NCI-H82 treated with DMSO at 0.1 percent for 48 hours (cell line): ENCODE measurements at regions not wholly inside any gene's neighbourhood (a gene's known extent, or its start where the extent isn't known, plus 50 kb on each side); places are given as distances from the start of the nearest gene placed in this dataset.
"Not testable (repeated sequence)": the region's sequence is repeated elsewhere in the genome, so short reads cannot be mapped to it uniquely, and the experiment has no call there.

ENCODE experiments used
- DNase-seq: peaks from one replicate; lab custom pipeline; 2025; ENCODE audit not compliant: unreplicated experiment; lab: John Stamatoyannopoulos, UW

DNA sequence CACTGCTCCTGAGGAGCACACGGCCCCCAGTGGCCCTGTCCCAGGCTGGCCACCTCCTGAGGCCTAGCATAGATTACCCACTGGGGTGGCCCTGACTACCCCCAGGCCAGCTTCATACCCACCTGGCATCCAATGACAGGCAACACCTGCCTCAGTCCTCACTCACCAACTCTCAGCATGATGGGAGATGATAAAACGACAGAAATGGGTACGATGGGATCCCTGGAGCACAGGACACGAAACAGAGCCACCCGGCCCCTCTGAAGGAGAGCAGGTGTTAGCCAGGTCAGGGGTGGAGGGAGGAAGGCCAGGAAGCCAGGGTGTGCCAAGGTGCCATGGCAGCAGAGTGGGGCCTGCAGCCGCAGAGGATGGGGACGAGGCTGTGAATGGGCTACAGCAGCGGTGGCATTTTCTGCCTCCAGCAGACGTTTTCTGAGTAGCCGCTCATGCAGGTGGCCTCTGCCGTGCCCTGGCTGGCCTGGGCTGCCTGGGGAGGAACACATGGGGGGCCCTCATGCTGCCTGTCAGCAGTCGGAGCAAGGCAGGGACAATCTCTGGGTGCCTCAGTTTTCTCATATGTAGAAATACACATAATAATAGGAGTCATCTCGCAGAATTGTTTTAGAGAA lies 50.2 kb upstream of the FGF3 start:
- DNase-seq, result no peak

DNA sequence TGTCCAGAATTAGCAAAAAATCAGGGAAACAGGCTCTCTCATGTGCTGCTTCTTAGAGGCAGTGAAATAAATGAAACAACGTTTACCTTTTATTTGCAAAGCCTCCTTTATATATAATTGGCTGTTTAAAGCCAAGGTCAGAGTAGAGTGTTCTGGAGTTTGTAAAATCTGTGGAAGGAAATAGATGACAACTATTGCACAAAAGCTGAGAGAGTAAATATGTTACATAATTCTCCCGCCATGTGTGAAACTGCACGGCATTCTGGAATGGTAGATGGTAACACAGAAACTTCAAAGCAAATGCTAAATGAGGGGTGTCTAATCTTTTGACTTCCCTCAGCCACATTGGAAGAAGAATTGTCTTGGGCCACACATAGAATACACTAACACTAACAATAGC lies 51.5 kb upstream of the FGF3 start:
- DNase-seq, result no peak

DNA sequence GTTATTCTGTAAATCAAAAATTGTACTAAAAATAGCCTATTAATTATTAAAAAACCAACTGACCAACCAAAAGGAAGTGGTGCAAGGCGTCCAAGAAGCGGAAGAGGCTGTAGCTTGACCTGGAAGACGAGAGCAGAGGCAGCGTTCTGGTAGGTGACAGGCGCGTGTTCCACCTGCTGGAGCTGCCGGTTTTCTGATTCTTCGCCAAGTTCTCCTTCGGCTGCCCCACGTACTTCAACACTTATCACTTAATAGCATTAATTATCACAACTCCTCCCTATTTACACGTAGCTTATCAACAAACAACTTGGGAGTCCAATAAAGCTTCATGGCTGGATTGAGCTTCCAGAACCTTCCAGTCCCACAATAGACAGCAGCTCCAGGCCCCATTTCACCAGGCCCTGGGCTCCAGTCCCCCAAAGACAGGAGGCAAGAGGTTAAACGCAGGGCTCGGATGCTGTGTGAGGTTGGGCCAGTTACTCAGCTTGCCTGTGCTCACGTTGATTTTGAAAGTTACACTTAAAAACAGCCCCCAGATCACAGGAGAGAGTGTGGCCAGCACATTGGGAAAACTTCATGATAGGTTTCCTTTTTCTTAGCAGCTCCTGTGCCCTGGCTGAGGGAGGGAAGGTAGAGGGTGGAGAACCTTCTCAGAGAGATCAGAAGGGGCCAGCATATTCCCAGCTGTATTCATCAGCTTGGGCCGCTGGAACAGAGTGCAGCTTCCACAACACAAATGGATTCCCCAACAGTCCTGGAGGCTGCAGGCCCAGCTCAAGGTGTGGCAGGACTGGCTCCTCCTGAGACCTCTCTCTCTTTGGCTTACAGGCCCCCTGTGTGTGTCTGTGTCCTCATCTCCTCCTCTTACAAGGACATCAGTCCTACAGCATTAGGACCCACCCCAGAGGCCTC lies 54.2 kb upstream of the FGF3 start:
- DNase-seq, result no peak

DNA sequence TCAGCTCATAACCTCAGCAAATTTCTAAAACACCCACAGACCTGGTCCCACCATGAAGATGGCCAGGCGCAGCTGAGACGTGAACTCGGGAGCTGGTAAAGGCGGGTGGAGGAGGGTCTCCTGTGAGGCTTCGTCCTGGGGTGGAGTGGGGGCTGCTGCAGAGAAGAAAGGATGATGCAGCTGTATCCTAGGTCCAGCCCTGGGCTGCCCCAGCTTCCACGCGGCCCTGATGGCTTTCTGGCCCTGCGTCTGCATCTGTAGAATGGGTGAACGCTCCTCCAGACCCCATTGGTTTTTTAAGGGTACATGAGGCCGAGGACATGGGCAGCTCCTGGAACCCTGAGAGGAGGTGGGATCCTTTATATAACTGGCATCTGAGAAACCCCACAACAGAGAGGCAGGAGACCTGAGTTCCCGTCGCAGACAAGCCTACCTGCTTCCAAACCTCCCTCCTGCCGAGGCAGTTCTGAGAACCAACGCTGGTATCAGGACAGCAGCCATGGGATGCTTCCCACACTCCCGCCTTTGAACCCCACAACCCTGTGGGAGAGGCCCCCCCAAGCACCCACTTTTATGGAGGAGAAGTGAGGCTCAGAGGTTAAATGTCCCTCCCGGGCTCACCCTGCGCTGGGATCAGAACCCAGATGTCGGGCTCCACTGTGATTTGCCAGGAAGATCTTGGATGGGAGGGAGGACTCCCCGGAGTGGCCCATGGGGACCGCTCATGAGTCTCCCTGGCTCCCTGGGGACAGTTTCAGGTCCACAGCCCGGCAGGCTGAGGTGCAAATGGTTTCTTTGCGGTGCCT lies 55.2 kb upstream of the FGF3 start:
- no peak for DNase-seq

DNA sequence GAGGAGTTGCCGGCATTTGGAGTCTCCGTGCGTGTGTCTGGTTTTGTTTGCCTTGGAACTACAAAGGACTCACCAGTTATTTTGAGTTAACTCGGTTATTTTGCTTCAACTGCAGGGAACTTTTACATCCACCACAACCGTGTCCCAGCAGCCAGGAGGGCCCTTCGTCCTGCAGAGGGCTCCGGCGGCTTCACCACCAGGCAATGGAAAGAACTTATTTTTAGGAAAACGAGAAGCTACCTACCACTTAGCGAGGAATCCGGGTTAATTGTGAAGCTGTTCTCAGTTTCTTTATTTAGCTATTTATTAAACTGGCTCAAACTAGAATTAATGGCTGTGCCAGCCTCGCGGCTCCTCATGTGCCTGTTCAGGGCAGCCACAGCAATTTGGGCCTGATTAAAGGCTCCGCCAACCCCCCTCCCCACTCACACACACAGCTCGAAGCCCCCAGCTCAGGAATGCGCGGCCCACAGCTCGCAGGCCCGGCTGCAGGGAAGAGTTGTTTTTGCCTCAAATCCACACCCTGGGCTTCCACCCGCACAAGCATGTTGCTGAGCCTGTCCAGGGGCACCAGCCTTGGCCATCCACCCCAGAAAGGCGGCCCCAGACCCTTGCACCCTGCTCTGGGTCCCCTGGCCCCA lies 55.9 kb upstream of the FGF3 start:
- no peak for DNase-seq

DNA sequence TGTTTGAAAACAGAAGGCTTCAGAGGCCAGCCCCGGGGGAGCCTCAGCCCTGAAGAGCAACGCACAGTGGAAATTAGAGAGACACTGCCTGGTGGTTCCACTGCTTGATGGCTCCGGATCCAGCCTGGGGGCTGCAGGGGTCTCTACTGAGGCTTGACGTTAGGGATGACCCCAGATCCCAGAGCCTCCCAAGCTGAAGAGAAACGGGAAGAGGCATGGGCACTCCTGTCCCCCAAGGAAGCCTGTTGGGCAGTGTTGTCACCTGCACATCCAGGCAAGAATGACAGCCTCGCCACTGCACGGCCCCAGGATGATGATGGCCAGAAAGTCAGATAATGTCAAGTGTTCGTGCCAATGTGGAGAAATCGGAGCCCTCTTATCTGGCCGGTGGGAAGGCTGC lies 56.8 kb upstream of the FGF3 start:
- no peak for DNase-seq

DNA sequence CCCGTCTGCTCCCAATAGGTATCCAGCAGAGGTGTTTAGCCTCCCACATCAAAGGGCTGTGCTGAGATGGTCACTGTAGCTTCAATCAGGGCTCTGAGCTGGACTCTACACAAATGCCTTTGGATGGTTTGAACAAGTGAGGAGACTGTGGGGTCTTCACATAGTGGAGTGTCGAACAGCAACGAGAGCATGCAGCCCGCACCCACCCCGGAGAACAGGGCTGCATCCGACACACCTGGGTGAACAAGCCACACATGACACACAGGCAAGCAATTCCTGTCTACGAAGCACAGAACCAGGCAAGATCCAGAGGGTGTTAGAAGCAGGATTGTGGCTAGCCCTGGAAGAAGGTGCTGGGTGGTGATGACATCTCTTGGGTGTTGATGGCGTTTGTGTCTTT lies 58.0 kb upstream of the FGF3 start:
- no peak for DNase-seq

DNA sequence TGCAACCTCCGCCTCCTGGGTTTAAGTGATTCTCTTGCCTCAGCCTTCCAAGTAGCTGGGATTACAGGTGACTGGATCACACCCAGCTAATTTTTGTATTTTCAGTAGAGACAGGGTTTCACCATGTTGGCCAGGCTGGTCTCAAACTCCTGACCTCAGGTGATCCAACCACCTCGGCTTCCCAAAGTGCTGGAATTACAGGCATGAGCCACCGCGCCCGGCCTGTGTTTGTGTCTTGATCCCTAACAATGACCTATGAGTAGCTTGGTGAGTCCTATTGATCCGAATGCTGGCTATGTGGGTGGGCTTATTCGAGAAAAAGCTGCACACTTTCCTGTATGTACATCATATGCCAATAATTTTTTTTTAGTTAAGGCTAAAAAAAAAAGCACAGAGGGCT lies 58.5 kb upstream of the FGF3 start:
- DNase-seq, result not testable (repeated sequence)

DNA sequence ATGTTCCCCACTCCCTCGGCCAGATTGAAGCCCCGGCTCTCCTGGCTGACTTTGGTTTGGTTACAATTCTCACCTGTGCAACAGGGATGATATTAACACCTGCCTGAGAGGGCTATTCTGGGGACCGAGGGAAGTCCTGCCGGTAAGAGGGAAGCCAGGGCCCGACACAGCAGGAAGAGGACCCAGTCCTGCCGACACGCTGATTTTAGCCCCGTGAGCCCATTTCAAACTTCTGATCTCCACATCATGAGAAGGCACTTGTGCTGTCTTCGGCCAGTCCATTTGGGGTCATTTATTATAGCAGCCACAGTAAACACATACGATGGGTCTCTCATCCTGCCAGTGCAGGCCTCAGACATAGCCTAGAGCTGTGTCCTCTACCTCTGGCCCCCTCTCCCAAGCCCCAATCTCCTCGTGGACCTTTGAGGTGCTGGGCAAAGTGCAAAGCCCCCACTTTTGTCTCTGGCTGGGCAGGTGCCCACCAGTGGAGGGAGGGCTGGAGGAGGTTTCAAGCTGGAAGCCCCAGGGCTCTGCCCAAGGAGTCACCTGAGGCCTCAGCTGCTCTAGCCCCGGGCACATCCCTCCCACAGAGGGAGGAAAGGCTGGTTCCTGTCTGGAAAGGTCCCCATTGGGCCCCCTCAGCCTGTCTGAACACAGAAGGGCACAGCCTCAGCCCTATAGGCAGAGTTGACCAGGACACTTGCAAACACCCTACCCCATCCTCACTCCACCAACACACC lies 59.1 kb upstream of the FGF3 start:
- DNase-seq, result no peak

DNA sequence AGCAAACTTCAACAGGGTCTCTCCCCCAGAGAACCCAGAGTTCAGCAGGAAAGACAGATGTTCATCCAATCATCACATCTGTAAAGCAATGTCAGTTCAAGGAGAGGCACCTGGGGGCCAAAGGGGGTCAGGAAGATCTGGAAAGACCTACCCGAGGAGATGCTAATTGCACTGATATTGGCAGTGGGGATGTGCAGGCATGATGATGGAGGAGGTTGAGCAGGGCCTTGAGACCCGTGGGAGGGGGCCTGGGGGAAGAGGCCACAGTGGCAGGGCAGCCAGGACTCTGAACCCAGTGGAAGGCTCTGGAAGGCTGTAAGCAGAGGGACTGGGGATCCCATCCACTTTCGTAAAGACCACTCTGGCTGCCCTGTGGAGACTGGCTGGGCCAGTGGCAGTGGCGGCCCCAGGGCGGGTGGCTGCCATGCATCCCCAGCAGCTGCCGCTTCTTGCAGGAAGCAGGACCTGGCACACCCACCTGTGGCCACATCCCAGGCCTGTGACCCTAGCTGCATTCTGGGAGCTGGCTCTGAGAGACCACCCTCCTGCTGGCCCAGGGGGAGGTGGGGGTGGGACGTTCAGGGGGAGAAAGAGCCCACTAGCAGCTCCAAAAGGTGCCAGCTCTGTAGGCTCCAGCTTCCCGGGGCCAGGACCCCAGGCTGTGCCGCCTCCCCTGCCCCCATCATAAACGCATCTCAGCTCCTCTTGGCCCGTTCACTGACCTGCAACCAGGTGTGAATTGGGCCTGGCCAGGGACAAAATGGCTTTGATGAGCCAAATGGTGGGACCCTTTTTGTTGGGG lies 59.9 kb upstream of the FGF3 start:
- no peak for DNase-seq

DNA sequence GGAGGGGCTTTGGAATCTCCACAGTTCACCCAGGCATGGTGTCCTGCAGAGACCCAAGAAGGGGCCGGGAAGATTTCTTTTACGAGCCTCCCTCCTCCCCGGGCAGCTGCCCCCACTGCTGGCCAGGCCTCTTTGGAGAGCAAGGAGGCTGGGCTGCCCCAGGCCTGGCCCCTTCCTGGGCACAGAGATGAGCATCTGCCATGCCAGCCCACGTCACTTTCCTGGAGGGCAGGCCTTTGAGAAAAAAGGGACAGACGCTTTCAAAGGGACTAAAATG lies 60.5 kb upstream of the FGF3 start:
- no peak for DNase-seq

DNA sequence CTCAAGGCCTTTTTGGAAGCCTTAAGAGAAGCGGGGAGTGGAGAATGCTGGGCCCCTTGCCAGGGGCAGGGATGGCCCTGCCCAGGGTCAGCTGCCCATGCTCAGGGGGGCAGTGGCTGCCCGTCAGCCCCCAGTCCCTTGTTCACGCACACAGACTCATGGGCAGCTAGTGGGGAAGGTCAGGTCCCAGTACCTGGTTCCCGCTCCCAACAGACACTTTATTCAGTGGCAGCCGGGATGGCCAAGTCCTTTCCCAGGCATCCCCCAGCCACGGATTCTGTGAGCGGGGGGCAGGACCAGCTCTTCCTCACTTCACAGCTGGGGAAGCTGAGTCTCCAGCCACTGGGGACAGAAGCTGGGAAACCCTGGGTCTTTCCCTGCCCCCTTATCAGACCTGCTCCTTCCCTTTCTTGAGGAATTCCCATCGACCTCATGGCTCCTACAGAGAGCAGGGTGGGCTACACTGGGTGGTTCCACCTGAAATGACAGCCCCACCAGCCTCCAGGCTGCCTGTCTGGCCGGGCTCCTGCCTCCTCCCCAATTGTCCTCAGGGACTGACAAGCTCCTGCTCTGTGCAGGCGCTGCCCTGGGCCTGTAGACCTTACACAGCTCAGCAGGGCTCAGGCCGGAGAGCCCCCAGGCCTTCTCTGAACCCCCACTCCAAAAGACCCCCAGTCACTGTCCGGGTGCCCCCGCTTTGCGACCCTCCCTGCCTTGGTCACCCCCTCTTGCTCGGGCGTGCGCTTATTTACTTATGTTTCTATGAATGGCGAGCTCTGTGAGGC lies 61.0 kb upstream of the FGF3 start:
- no peak for DNase-seq

DNA sequence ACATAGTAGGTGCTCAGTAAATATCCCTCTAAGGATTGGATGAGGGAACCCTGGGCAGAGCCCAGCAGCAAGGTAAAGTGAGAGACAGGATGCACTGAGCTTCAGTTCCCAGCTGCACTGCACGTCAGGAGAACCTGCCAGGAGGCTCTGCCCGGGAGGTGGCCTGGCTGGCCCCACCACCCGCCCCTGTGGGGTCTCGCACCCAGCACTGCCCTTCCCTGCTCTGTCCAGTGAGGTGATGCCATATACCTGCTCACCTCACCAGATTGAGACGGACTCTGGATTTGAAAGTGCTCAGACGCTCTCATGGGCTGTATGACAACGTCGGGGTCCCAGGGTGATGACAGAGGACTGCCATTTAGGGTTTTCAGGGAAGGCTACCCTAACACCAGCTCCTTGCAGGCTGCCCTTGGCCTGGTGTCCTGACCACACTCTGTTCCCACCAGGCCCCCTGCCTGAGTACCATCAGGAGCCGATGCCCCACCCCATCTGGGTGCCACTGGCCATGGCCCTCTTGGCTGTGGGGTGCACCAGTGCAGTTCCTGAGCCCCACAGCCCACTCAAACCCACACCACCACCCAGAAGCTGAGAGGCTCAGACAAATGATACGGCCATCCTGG lies 61.7 kb upstream of the FGF3 start:
- DNase-seq, result no peak

DNA sequence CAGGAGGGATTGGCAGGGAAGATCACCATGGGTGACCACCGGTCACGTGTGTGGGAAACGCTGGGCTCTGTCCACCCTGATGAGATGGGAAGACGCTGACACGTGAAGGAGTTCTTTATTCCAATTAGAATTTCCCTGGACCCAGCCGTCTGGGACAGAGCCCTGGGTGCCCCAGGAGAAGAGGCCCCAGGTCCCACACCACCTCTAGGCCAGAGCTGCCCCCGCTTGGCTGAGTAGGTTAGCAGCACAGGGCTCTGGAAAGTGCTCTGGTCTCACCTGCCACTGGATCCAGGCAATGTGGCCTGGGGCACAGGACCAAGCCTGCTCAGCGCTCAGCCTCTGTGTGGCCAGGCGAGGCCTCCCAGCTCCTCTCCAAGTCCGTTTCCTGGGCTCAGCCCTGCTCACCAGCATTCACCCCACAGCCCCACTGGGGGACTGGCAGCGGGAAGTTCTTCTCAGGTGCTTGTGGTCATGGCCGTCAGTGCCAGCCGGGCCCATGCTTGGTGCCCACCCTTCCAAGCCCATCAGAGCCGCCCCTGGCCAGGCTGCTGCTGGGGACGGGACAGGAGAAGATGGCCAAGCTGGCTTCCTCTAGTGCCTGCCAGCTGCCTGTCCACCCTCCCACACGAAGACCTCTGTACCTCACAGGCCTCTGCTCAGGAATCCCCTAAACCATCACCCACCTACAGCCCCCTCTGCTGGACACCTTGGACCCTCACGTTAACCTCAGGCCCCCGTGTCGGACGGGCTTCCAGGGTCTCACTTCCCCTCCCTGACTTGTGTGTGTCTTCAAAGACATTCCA lies 62.5 kb upstream of the FGF3 start:
- DNase-seq, result no peak

DNA sequence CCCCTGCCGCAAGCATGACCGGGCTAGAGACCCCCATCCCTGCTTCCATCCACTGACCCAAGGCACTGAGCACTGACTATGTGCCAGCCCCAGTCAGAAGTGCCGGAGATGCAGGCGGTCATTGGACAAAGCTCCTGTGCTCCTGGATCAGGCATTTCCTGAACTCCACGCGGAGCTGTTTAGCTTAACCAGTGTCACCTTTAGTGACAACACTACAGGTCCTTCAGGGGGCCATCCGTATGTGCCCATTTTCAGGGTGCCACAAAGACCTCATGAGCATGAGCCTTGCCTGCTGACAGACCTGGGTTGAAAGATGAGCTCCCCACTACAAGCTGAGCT lies 63.0 kb upstream of the FGF3 start:
- no peak for DNase-seq

DNA sequence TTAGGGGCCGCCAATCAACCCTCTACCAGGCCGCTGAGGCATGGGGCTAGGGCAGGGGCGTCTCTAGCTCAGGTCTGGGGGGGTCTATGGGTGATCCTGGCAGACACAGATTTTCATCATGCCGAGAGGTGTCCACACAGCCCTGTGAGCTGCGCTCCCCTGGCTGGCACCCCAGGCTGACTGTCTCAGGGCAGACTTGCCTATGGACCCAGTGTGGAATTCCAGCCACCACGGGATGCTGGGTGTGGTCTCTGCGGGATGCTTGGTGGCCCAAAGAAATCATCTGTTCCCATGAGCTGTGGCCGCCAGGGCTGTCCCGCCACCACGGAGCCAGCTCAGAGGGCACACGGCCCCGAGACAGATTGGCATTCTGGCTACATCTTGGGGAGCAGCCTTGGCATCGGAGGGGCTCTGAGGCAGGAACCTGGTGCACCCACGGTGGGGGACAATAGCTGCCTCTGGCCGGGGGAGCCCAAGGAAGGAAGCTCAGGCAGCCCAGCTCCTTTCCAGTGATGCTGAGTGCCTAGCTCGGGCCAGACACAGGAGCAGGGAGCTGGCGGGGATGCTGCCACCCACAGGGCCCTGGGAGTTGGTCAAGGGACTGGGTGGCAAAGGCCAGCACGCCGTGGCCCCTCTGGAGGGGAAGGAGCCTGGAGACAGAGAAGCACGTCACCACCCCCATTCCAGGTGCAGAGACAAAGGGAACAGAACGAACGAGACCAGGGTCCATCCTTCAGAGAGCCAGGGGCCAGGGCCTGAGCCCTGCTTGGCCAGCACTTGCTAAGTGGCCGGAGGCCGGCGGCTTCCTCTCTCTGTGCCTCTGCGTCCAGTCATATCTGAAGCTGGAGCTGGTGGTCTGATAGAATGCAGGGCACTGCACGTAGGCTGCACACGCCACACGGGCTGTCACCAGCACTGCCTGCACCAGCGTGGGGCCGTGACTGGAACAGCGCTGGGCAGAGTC lies 64.4 kb upstream of the FGF3 start:
- no peak for DNase-seq

DNA sequence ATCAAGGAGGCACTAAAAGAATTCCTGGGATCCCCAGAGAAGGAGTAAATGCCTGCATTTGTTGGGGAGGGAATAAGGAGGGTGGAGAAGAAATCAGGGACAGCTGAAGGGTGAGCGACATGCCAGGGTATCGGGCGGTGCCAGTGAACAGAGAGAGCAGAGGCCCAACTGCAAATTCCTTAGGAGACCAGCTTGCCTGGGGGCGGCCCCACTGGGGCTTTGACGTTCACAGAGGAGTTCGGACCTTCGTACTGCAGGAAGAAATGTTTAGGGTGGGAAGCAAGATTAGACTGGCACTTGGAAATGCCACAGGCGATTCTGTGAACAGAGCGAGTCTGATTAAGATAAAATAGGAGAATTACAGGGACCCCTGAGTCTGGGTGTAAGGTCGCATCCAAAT lies 65.1 kb upstream of the FGF3 start:
- DNase-seq, result no peak
